ENCODE measurements at regions not wholly inside any gene's neighbourhood (a gene's known extent, or its start where the extent isn't known, plus 50 kb on each side); places are given as distances from the start of the nearest gene placed in this dataset.

- intact Hi-C loops (cut with DNase I; ENCODE audit: low total_unique reads) = no loop called here
- DNase-seq (ENCODE audit: low spot score in 2 of 2) = no peak
- TF ChIP-seq POLR2A (IDR thresholded peaks at IDR 0.05) (no peak), CTCF (IDR thresholded peaks at IDR 0.05) (no peak)
- 71 to 87% methylated on average over 2 of the region's 2 CpGs for WGBS, 2 donors
- H3K4me3 ChIP-seq (ENCODE audit: low read depth, poor library complexity, severe bottlenecking) = no peak overlapping the region
These were observed 759.6 kb downstream of the SQOR start for GRCh38 chr15:46394463-46394862.

- TF ChIP-seq POLR2A (IDR thresholded peaks at IDR 0.05) = no peak
- TF ChIP-seq CTCF (IDR thresholded peaks at IDR 0.05) = no peak
- WGBS, 2 donors = 50 to 52% methylated on average over 2 of the region's 2 CpGs
- DNase-seq (ENCODE audit: low spot score in 2 of 2) = no peak
- no peak overlapping the region for H3K4me3 ChIP-seq (ENCODE audit: low read depth, poor library complexity, severe bottlenecking)
- intact Hi-C loops (cut with DNase I; ENCODE audit: low total_unique reads) = no loop called here
These were observed 773.5 kb downstream of the SQOR start for GRCh38 chr15:46408312-46408711.

GRCh38 chr15:46409841-46410301, 775.0 kb downstream of the SQOR start:
- TF ChIP-seq CTCF (IDR thresholded peaks at IDR 0.05) (no peak), POLR2A (IDR thresholded peaks at IDR 0.05) (no peak)

GRCh38 chr15:46410705-46411104, 775.9 kb downstream of the SQOR start:
- intact Hi-C loops (cut with DNase I; ENCODE audit: low total_unique reads) = no loop called here
- WGBS, 2 donors = 59 to 63% methylated on average over 2 of the region's 2 CpGs
- TF ChIP-seq POLR2A (IDR thresholded peaks at IDR 0.05) (no peak), CTCF (IDR thresholded peaks at IDR 0.05) (no peak)
- no peak overlapping the region for H3K4me3 ChIP-seq (ENCODE audit: low read depth, poor library complexity, severe bottlenecking)
- DNase-seq (ENCODE audit: low spot score in 2 of 2) = no peak

More at GRCh38 chr15:46409841-46410301, 775.0 kb downstream of the SQOR start:
- DNase-seq (ENCODE audit: low spot score in 2 of 2) = no peak
- 67 to 72% methylated on average over 4 of the region's 4 CpGs for WGBS, 2 donors
- intact Hi-C loops (cut with DNase I; ENCODE audit: low total_unique reads) = no loop called here
- H3K4me3 ChIP-seq (ENCODE audit: low read depth, poor library complexity, severe bottlenecking) = no peak overlapping the region

- WGBS, 2 donors = 85 to 95% methylated on average over 2 of the region's 2 CpGs
These were observed 777.1 kb downstream of the SQOR start for GRCh38 chr15:46411900-46412299.

More at GRCh38 chr15:46411900-46412299, 777.1 kb downstream of the SQOR start:
- no peak for TF ChIP-seq POLR2A (IDR thresholded peaks at IDR 0.05)
- no peak for TF ChIP-seq CTCF (IDR thresholded peaks at IDR 0.05)
- intact Hi-C loops (cut with DNase I; ENCODE audit: low total_unique reads) = no loop called here
- H3K4me3 ChIP-seq (ENCODE audit: low read depth, poor library complexity, severe bottlenecking) = no peak overlapping the region
- no peak for DNase-seq (ENCODE audit: low spot score in 2 of 2)

All from lower leg skin (tissue), 4 donors.